A673 (cell line): ENCODE measurements at regions not wholly inside any gene's neighbourhood (a gene's known extent, or its start where the extent isn't known, plus 50 kb on each side); places are given as distances from the start of the nearest gene placed in this dataset.
"Not testable (repeated sequence)": the region's sequence is repeated elsewhere in the genome, so short reads cannot be mapped to it uniquely, and the experiment has no call there.

Source experiments
- BruUV-seq: library from RNA; stranded (reverse); fragments of 400-500 nt; replicated peaks from 2 replicates; lab custom pipeline; 2021; lab: Mats Ljungman, UMichigan
- CTCF ChIA-PET: fragments of 300-600 bp; sonication (Branson Sonifier 250); formaldehyde crosslinking; loops from one replicate; lab custom pipeline; 2022; ENCODE audit warnings: antibody characterized with exemption; lab: Charles Lee
- POLR2A ChIA-PET: fragments of 300-600 bp; sonication (Branson Sonifier 250); formaldehyde crosslinking; loops from one replicate; lab custom pipeline; 2022; ENCODE audit warnings: antibody characterized with exemption; ENCODE audit not compliant: low non-redundant PET; lab: Charles Lee
- DNase-seq: peaks from one replicate; pipeline ENCODE4 v3.0.0-alpha.2; 2015; ENCODE audit warnings: low spot score
- H3K27ac ChIP-seq: fragments of 200-600 bp; sonication (generic); 2 replicates; pipeline ENCODE4 v1.5.1; 2016; ENCODE audit warnings: mixed run types, low read depth, mild to moderate bottlenecking, mixed read lengths, antibody characterized with exemption, low read length; ENCODE audit not compliant: poor library complexity, severe bottlenecking
- H3K27me3 ChIP-seq: fragments of 200-600 bp; sonication (generic); replicated peaks from 2 replicates; pipeline ENCODE4 v1.6.1; 2017; ENCODE audit warnings: mixed run types, low read depth, mild to moderate bottlenecking, mixed read lengths, antibody characterized with exemption, low read length; ENCODE audit not compliant: insufficient read depth, poor library complexity
- H3K36me3 ChIP-seq: fragments of 200-600 bp; sonication (generic); 2 replicates; pipeline ENCODE4 v1.6.1; 2016; ENCODE audit warnings: mixed run types, mild to moderate bottlenecking, mixed read lengths, antibody characterized with exemption, low read length; ENCODE audit not compliant: insufficient read depth, poor library complexity, severe bottlenecking
- H3K4me1 ChIP-seq: fragments of 200-600 bp; sonication (generic); 2 replicates; pipeline ENCODE4 v1.6.1; 2017; ENCODE audit warnings: mixed run types, mild to moderate bottlenecking, mixed read lengths, antibody characterized with exemption, low read length; ENCODE audit not compliant: insufficient read depth, poor library complexity, severe bottlenecking
- H3K4me3 ChIP-seq: fragments of 200-600 bp; sonication (generic); 2 replicates; pipeline ENCODE4 v1.5.1; 2016; ENCODE audit warnings: low read depth, mixed run types, mild to moderate bottlenecking, mixed read lengths, low read length; ENCODE audit not compliant: poor library complexity, severe bottlenecking
- H3K9me3 ChIP-seq: fragments of 200-600 bp; sonication (generic); 2 replicates; pipeline ENCODE4 v1.6.1; 2016; ENCODE audit warnings: mixed run types, low read depth, mild to moderate bottlenecking, mixed read lengths, antibody characterized with exemption, low read length; ENCODE audit not compliant: poor library complexity, severe bottlenecking
- EZH2 ChIP-seq: fragments of 200-600 bp; sonication (generic); IDR thresholded peaks from 2 replicates; pipeline ENCODE4 v1.6.1; 2017; ENCODE audit warnings: borderline replicate concordance, low read depth, mild to moderate bottlenecking, mixed read lengths, antibody characterized with exemption, low read length; ENCODE audit not compliant: poor library complexity, severe bottlenecking
- intact Hi-C: fragments of 100-400 bp; cut with micrococcal nuclease; formaldehyde crosslinking; loops from one replicate; pipeline ENCODE4 v1.10.0; 2022; ENCODE audit not compliant: unreplicated experiment
- TF ChIP-seq, protein P1 (sequence below): fragments of 300-800, 200-600 bp; sonication (generic); conservative IDR thresholded peaks from 2 replicates; pipeline ENCODE4 v1.5.1; 2017; ENCODE audit warnings: low read depth, mild to moderate bottlenecking, antibody characterized with exemption, low read length, moderate library complexity, mixed read lengths

DNA sequence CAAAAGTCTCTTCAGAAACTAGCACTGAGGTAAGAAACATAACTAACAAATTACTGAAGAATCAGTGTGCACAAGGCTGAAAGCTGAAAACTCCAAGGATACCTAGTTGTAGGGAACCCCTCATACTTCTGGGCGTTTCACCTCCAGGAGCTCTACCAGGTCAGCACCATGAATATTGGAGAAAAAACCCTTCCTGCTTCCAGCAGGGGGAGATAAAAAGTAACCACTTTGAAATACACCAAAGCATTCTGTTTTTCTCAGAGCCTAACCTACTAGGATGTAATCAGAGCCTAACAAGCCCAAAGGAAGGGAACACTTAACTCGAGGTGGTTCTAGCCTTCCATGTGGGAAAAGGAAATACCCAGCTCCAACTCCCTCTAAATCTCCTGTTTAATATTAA, 175.8 kb upstream of the MME start:
- H3K4me1 ChIP-seq: no peaks in the 10 kb centered on the region
- no peaks in the 10 kb centered on the region for H3K9me3 ChIP-seq
- H3K4me3 ChIP-seq: no peak overlapping the region
- no peaks in the 10 kb centered on the region for H3K36me3 ChIP-seq
- peak; percentile 35 for DNase-seq
- ChIA-PET POLR2A (no interaction called here), CTCF (interaction anchor here (0.7 to 1.0 kb wide), 2 partner anchors 418 to 798 kb away, joined by 3 read pairs; no protein-coding TSS in a partner anchor)
- H3K27me3 ChIP-seq: no peaks in the 10 kb centered on the region
- TF ChIP-seq EZH2: no peak
- TF ChIP-seq, protein P1, sequence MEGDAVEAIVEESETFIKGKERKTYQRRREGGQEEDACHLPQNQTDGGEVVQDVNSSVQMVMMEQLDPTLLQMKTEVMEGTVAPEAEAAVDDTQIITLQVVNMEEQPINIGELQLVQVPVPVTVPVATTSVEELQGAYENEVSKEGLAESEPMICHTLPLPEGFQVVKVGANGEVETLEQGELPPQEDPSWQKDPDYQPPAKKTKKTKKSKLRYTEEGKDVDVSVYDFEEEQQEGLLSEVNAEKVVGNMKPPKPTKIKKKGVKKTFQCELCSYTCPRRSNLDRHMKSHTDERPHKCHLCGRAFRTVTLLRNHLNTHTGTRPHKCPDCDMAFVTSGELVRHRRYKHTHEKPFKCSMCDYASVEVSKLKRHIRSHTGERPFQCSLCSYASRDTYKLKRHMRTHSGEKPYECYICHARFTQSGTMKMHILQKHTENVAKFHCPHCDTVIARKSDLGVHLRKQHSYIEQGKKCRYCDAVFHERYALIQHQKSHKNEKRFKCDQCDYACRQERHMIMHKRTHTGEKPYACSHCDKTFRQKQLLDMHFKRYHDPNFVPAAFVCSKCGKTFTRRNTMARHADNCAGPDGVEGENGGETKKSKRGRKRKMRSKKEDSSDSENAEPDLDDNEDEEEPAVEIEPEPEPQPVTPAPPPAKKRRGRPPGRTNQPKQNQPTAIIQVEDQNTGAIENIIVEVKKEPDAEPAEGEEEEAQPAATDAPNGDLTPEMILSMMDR: peak; percentile 49
- H3K27ac ChIP-seq: no peak overlapping the region
- intact Hi-C loops: loop anchor here (1.0 kb wide), 1 partner anchor 419 kb away; no protein-coding TSS in a partner anchor
- BruUV-seq: no TSS peak

DNA sequence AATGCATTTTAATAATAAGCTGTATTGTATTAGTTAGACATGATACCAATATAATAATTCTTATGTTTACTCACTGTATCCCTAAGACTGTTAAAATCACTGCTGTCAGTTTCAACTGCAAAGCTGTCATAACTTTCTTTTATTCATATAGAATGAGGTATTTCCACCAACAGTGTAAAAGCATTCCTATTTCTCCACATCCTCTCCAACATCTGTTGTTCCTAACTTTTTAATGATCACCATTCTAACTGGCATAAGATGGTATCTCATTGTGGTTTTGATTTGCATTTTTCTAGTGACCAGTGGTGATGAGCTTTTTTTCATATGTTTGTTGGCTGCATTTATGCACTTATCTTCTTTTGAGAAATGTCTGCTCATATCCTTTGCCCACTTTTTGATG, 177.6 kb upstream of the MME start:
- intact Hi-C loops, H3K36me3 ChIP-seq, H3K4me1 ChIP-seq, H3K27me3 ChIP-seq, H3K9me3 ChIP-seq, BruUV-seq, H3K4me3 ChIP-seq, POLR2A ChIA-PET, H3K27ac ChIP-seq, DNase-seq, CTCF ChIA-PET: not testable (repeated sequence)

DNA sequence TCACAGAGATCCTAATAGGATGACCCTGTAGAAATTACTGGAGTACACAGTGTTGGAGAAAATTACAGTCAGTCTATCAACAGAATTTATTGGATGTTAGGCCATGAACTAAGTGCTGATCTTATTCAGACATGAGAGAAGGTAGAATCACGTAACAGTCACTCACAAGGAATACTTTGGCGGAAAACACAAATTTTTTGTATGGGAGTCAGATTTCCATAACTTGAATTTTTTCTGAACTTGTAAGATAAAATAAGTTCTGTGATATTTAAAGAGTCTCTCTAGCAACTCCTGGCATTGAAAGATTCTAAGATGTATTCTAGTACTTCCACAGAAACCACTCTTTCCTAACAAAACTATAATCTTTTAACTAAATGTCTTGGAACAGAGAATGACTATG, 178.8 kb upstream of the MME start:
- DNase-seq: no peak
- CTCF ChIA-PET: no interaction called here
- intact Hi-C loops: no loop called here
- H3K36me3 ChIP-seq: no peaks in the 10 kb centered on the region
- H3K4me1 ChIP-seq: no peaks in the 10 kb centered on the region
- BruUV-seq: no TSS peak
- no peak overlapping the region for H3K27ac ChIP-seq
- TF ChIP-seq, protein P1: no peak
- no peak for TF ChIP-seq EZH2
- H3K9me3 ChIP-seq: no peaks in the 10 kb centered on the region
- no peaks in the 10 kb centered on the region for H3K27me3 ChIP-seq
- H3K4me3 ChIP-seq: no peak overlapping the region
- POLR2A ChIA-PET: no interaction called here

DNA sequence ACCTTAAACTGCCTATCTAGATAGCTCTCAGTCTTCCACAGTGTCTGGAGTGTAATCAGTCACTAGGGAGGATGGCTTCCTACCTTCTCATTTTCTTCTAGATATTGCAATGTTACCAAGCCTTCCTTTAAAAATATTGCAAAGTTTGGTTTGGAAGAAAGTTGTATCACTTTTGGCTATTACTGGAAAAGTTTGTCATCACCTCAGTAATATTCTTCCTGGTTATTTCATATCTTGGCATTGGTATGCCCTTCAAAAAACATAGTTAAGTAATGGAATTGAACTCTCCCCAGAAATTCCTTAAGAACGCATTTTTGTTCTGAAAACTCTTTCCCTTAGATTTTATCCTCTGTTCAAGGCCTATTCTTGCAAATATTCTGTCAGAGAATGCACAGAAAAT, 179.3 kb upstream of the MME start:
- BruUV-seq: no TSS peak
- Histone ChIP-seq H3K27me3 (no peaks in the 10 kb centered on the region), H3K4me3 (no peak overlapping the region), H3K4me1 (no peaks in the 10 kb centered on the region), H3K9me3 (no peaks in the 10 kb centered on the region), H3K36me3 (no peaks in the 10 kb centered on the region), H3K27ac (no peak overlapping the region)
- DNase-seq: no peak
- no peak for TF ChIP-seq EZH2
- TF ChIP-seq, protein P1: no peak
- CTCF ChIA-PET: no interaction called here
- POLR2A ChIA-PET: no interaction called here
- intact Hi-C loops: no loop called here
